ENCODE measurements at regions not wholly inside any gene's neighbourhood (a gene's known extent, or its start where the extent isn't known, plus 50 kb on each side); places are given as distances from the start of the nearest gene placed in this dataset.

DNA sequence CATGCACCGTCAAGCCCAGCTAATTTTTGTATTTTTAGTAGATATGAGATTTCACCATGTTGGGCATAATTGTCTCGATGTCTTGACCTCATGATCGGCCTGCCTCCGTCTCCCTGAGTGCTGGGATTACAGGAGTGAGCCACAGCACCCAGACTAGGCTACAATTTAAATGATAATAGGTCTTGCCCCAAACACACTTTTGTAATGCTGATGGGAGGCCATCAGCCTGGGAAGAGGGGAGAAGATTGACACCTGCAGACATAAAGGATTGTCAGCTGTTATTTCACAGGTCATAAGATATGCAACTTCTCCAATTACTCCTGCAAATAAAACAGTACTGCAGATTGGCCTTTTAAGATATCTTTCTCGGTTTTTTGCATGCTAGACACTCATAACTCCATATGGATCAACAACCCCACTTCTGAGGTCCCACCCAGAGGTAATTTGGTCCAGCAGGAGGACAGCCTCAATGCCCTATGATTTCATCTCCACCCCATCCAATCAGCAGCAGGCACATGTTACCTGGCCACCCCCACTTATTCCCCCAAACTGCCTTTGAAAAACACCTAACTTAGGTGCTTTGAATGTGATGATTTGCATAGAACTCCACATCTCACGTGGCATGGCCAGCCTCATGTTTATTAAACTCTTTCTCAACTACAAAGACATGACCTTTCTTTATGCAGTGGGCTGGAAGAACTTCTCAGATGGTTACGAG lies 1612.4 kb downstream of the NLGN4Y start:
- no peak for TF ChIP-seq YY1 (IDR thresholded peaks at IDR 0.05; ENCODE audit: insufficient read depth, insufficient read length)
- TF ChIP-seq ZNF274 (IDR thresholded peaks at IDR 0.05; ENCODE audit: low read depth, low read length): no peak
- no peak for TF ChIP-seq SUZ12 (IDR thresholded peaks at IDR 0.05; ENCODE audit: extremely low read depth, insufficient read depth, insufficient read length)
